ENCODE measurements at regions not wholly inside any gene's neighbourhood (a gene's known extent, or its start where the extent isn't known, plus 50 kb on each side); places are given as distances from the start of the nearest gene placed in this dataset.

DNA sequence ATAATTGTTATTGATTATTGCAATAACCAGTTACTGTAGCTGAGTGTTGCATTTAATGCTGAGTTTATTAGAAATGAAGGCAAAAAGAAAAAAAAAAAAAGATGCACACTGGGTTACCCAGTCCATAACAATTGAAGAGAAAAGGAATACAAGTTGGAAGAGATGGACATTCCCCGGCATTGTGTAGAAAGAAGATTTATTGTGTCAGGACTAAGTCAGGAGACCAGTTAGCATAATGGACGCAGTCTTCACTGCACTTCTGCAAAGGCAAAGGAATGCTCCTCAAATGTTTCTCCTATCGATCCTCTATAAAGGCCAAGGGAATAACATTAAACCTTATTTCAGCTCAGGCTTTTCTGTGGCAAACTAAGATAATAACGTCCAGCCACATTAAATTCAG, 157.8 kb downstream of the INSIG2 start:
- TF ChIP-seq, protein P1, sequence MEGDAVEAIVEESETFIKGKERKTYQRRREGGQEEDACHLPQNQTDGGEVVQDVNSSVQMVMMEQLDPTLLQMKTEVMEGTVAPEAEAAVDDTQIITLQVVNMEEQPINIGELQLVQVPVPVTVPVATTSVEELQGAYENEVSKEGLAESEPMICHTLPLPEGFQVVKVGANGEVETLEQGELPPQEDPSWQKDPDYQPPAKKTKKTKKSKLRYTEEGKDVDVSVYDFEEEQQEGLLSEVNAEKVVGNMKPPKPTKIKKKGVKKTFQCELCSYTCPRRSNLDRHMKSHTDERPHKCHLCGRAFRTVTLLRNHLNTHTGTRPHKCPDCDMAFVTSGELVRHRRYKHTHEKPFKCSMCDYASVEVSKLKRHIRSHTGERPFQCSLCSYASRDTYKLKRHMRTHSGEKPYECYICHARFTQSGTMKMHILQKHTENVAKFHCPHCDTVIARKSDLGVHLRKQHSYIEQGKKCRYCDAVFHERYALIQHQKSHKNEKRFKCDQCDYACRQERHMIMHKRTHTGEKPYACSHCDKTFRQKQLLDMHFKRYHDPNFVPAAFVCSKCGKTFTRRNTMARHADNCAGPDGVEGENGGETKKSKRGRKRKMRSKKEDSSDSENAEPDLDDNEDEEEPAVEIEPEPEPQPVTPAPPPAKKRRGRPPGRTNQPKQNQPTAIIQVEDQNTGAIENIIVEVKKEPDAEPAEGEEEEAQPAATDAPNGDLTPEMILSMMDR (IDR thresholded peaks at IDR 0.05; ENCODE audit: low read depth, low read length): no peak
- H3K4me3 ChIP-seq (ENCODE audit: low read depth, low read length): no peak overlapping the region

DNA sequence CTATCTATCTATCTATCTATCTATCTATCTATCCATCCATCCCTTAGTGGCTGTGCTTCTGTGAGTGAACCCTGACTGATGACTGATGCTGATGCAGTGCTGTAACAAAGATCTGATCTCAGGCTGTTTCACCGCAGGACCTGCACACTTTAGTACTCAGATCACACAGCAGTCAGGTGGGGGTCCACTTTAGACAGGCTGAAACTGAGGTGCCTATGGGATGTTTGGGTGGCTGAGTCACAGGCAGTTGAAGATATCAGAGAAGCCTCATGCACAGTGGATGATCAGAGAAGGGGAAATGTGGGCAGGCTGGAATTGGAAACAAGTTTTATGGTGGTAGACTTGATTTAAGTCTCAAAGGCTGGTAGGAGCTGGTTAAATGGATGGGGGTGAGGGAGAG, 156.4 kb downstream of the INSIG2 start:
- TF ChIP-seq, protein P1 (IDR thresholded peaks at IDR 0.05; ENCODE audit: low read depth, low read length): no peak

DNA sequence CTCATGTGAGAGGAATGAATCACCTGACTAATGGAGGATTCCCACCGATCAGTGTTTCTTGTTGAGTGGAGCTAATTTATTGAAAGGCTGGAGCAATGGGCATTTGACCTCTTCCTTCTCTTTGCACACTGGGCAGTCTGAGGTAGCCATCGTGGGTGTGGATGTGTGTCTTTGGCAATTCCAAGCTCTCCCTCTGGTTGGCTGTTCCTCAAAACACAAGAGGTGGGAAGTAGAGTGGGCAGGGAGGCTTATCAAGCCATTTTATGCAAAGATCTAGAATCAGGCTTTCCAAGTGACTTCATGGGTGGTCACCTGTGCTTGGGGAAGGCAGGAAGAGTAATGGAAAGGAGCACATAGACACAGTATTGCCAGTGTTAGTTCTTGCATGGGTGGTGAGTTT, 154.8 kb downstream of the INSIG2 start:
- H3K4me3 ChIP-seq (ENCODE audit: low read depth, low read length): no peak overlapping the region
- TF ChIP-seq, protein P1 (IDR thresholded peaks at IDR 0.05; ENCODE audit: low read depth, low read length): no peak

More for the DNA sequence above, 156.4 kb downstream of the INSIG2 start:
- H3K4me3 ChIP-seq (ENCODE audit: low read depth, low read length): no peak overlapping the region

DNA sequence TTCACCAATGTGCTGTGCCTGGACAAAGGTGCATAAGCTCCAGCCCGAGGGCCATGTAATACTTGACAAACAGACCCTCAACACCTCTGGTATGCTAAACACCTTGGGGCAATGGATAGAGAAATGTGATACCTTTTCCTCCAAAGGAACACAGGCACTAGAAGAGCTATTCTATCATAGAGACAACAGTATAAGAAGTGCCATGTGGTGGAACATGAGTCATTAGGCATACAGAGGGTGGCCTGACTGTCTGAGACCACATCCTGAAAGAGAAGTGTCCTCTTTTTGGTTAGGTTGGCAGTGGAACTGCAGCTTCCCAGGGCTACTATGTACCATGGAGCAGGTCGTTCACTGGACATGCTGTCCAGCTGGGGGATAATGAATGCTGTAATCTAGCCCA, 153.9 kb downstream of the INSIG2 start:
- H3K4me3 ChIP-seq (ENCODE audit: low read depth, low read length): no peak overlapping the region
- TF ChIP-seq, protein P1 (IDR thresholded peaks at IDR 0.05; ENCODE audit: low read depth, low read length): no peak

DNA sequence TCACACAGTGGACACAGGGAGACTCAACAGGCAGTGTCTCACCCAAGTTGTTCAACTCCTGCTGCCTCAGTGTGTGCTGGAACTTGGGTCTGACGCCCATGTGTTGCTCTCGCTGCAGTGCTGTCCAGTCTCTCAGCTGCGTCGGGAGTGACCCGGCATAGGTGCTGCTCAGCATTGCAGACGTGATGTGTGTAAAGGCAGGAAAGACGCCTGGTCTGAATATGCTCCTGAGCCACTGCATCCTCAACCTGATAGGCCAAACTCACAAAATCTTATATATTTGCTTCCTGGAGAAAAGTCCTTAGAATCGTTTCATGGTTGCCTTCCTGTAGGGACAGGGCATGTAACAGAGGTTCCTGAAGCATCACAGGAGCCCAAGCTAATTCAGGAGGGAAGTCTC, 152.9 kb downstream of the INSIG2 start:
- no peak overlapping the region for H3K4me3 ChIP-seq (ENCODE audit: low read depth, low read length)
- TF ChIP-seq, protein P1 (IDR thresholded peaks at IDR 0.05; ENCODE audit: low read depth, low read length): no peak

DNA sequence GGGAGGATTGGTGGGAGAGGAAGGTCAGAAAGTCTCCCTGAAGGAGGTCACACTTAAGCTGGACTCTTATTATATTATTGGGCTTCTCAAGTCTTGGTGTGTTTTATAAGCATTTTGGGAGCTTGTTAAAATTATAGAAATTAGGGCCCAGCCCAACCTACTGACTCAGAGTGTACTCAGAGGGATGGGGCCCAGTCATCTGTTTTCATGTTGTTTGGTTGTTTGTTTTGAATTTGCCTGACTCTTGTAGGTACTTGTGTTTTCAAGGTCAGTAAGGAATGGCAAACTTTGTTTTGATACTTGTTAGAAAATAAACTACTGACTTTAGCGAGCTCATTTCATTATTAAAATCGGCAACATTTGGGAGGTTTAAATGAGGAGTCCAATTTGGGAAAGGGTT, 152.0 kb downstream of the INSIG2 start:
- TF ChIP-seq, protein P1 (IDR thresholded peaks at IDR 0.05; ENCODE audit: low read depth, low read length): no peak
- no peak overlapping the region for H3K4me3 ChIP-seq (ENCODE audit: low read depth, low read length)

DNA sequence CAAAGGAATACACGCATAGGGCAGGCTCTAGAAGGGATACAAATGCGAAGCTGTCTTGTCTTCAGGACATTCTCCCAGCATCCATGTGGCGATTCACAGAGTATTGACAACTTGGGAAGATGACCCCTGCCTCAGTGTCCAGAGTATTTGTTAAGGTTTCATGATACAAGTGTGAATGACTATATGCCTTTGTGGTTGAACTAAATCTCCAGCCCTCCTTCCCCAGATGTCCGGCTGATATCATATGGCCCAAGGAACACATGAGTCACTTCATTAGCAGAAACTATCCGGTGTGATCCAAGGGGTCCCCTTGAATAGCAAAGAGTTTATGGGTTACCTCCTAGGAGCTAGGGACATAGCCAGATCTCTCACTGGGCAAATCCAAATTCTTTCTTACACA, 151.0 kb downstream of the INSIG2 start:
- no peak overlapping the region for H3K4me3 ChIP-seq (ENCODE audit: low read depth, low read length)
- TF ChIP-seq, protein P1 (IDR thresholded peaks at IDR 0.05; ENCODE audit: low read depth, low read length): no peak
